Panc1 (cell line): ENCODE measurements at regions not wholly inside any gene's neighbourhood (a gene's known extent, or its start where the extent isn't known, plus 50 kb on each side); places are given as distances from the start of the nearest gene placed in this dataset.

Experiments
- POLR2AphosphoS5 ChIP-seq: IDR thresholded peaks from 2 replicates; pipeline ENCODE4 v1.6.1; 2012; ENCODE audit warnings: mild to moderate bottlenecking, low read depth, low read length, moderate library complexity
- TF ChIP-seq, protein P1 (sequence below): fragments of 450-650 bp; IDR thresholded peaks from 2 replicates; pipeline ENCODE4 v1.5.1; 2017; ENCODE audit warnings: mild to moderate bottlenecking

DNA sequence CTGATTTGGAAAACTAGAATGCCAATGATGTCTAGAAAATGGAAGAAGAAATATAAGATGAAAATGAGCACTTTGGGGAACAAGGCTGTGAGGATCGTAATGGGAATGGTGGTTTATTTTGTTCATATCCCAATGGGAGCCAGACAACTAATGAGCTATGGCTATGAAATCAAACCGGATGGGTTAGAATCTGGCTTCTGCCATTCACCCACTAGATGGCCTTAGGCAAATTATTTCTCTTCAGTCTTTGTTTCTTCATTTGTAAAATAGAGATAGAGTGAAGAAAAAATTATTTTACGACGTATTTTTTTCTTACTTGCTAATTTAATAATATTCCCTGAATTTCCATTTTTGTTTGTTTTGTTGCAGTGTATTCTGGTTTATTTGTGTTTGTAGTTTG lies 572.1 kb upstream of the IGFBP3 start:
- TF ChIP-seq, protein P1, sequence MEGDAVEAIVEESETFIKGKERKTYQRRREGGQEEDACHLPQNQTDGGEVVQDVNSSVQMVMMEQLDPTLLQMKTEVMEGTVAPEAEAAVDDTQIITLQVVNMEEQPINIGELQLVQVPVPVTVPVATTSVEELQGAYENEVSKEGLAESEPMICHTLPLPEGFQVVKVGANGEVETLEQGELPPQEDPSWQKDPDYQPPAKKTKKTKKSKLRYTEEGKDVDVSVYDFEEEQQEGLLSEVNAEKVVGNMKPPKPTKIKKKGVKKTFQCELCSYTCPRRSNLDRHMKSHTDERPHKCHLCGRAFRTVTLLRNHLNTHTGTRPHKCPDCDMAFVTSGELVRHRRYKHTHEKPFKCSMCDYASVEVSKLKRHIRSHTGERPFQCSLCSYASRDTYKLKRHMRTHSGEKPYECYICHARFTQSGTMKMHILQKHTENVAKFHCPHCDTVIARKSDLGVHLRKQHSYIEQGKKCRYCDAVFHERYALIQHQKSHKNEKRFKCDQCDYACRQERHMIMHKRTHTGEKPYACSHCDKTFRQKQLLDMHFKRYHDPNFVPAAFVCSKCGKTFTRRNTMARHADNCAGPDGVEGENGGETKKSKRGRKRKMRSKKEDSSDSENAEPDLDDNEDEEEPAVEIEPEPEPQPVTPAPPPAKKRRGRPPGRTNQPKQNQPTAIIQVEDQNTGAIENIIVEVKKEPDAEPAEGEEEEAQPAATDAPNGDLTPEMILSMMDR: no peak
- TF ChIP-seq POLR2AphosphoS5: no peak
